ENCODE measurements at regions not wholly inside any gene's neighbourhood (a gene's known extent, or its start where the extent isn't known, plus 50 kb on each side); places are given as distances from the start of the nearest gene placed in this dataset.

DNA sequence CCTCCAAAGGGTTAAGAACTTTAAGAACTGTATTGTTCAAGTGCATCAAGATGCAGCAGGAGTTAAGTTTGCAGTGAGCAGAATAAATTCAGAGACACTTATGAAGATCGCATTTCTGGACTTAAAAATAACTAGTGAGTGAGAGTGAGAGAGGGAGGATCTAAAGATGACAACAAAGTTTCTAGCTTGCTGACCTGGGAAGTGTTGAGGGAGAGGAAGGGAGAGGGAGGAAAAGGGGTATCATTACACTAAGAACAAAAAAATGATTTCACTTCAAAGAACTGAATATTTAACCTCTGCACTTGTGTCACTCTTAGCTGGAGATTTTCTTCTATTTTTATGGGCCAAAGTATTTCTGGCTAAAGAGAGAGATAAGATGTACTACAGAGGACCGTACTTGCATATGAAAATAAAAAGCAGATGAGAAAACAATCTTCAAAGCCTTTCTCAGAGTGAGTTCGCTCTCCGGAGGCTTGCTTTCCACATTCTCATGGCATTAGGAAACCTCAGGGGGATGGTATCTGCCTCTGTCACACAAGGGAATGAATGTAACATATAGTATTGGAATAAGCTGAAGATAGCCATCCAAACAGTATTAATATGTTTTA, 91.4 kb upstream of the TJP1 start:
- no peaks in the 10 kb centered on the region for H3K4me1 Mint-ChIP-seq (ENCODE audit: low read depth, unreplicated experiment)
- CTCF ChIA-PET, result no interaction called here
- BruUV-seq (replicated peaks), result no TSS peak
- DNase-seq, result no peak
- no peaks in the 10 kb centered on the region for H3K27me3 Mint-ChIP-seq (ENCODE audit: unreplicated experiment)
- no peaks in the 10 kb centered on the region for H3K36me3 Mint-ChIP-seq (ENCODE audit: insufficient read depth, unreplicated experiment)
- H3K9me3 Mint-ChIP-seq (ENCODE audit: low read depth, unreplicated experiment), result peaks cover 6% of the 10 kb centered on the region
- H3K27ac Mint-ChIP-seq (ENCODE audit: unreplicated experiment), result no peak overlapping the region
- no peak overlapping the region for H3K4me3 Mint-ChIP-seq (ENCODE audit: low read depth, unreplicated experiment)
- TF ChIP-seq, protein P1, sequence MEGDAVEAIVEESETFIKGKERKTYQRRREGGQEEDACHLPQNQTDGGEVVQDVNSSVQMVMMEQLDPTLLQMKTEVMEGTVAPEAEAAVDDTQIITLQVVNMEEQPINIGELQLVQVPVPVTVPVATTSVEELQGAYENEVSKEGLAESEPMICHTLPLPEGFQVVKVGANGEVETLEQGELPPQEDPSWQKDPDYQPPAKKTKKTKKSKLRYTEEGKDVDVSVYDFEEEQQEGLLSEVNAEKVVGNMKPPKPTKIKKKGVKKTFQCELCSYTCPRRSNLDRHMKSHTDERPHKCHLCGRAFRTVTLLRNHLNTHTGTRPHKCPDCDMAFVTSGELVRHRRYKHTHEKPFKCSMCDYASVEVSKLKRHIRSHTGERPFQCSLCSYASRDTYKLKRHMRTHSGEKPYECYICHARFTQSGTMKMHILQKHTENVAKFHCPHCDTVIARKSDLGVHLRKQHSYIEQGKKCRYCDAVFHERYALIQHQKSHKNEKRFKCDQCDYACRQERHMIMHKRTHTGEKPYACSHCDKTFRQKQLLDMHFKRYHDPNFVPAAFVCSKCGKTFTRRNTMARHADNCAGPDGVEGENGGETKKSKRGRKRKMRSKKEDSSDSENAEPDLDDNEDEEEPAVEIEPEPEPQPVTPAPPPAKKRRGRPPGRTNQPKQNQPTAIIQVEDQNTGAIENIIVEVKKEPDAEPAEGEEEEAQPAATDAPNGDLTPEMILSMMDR (IDR thresholded peaks at IDR 0.05; ENCODE audit: unreplicated experiment), result no peak
- intact Hi-C loops (cut with micrococcal nuclease; ENCODE audit: unreplicated experiment), result no loop called here

DNA sequence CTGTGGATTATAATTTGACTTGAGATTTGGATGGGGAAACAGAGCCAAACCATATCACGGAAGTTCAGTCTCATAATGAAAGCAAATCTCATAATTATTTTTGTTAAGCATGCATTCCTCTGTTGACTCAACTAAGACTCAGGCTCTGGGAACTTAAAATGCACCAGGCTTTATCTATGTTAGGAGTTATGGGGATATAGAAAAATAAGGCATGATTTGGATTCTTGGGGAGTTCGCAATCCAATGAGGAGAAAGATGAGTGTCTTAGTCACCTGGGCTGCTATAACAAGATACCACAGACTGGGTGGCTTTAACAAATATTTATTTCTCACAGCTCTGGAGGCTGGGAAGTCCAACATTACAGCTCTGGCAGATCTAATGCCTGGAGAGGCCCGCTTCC, 89.4 kb upstream of the TJP1 start:
- no peaks in the 10 kb centered on the region for H3K36me3 Mint-ChIP-seq (ENCODE audit: insufficient read depth, unreplicated experiment)
- H3K4me1 Mint-ChIP-seq (ENCODE audit: low read depth, unreplicated experiment), result no peaks in the 10 kb centered on the region
- H3K27ac Mint-ChIP-seq (ENCODE audit: unreplicated experiment), result no peak overlapping the region
- no peaks in the 10 kb centered on the region for H3K27me3 Mint-ChIP-seq (ENCODE audit: unreplicated experiment)
- H3K9me3 Mint-ChIP-seq (ENCODE audit: low read depth, unreplicated experiment), result peaks cover 6% of the 10 kb centered on the region
- H3K4me3 Mint-ChIP-seq (ENCODE audit: low read depth, unreplicated experiment), result no peak overlapping the region
- TF ChIP-seq, protein P1 (IDR thresholded peaks at IDR 0.05; ENCODE audit: unreplicated experiment), result no peak
- no peak for DNase-seq
- no TSS peak for BruUV-seq (replicated peaks)
- CTCF ChIA-PET, result no interaction called here
- intact Hi-C loops (cut with micrococcal nuclease; ENCODE audit: unreplicated experiment), result no loop called here

DNA sequence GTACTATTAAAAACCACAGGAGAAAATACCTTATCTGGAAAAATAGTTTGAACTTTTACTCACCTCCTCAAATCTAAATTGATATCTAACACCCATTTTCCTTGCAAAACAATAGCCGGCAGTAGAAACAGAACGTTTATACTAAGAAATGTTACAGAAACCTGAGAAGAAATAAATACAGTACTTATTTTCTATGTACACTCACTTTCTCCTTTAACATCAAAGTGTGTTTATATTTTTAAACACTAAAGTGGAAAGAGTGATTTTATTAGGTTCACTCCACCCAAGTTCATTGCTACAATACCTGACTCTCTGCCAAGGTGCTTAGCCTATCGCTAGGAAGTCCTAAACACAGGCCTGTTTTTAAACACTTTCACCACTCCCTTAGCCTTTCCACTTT, 87.8 kb upstream of the TJP1 start:
- Mint-ChIP-seq H3K27ac (ENCODE audit: unreplicated experiment) (no peak overlapping the region), H3K36me3 (ENCODE audit: insufficient read depth, unreplicated experiment) (no peaks in the 10 kb centered on the region), H3K9me3 (ENCODE audit: low read depth, unreplicated experiment) (peaks cover 6% of the 10 kb centered on the region), H3K27me3 (ENCODE audit: unreplicated experiment) (no peaks in the 10 kb centered on the region), H3K4me3 (ENCODE audit: low read depth, unreplicated experiment) (no peak overlapping the region), H3K4me1 (ENCODE audit: low read depth, unreplicated experiment) (no peaks in the 10 kb centered on the region)
- no TSS peak for BruUV-seq (replicated peaks)
- TF ChIP-seq, protein P1 (IDR thresholded peaks at IDR 0.05; ENCODE audit: unreplicated experiment), result no peak
- intact Hi-C loops (cut with micrococcal nuclease; ENCODE audit: unreplicated experiment), result no loop called here
- CTCF ChIA-PET, result no interaction called here
- DNase-seq, result no peak

DNA sequence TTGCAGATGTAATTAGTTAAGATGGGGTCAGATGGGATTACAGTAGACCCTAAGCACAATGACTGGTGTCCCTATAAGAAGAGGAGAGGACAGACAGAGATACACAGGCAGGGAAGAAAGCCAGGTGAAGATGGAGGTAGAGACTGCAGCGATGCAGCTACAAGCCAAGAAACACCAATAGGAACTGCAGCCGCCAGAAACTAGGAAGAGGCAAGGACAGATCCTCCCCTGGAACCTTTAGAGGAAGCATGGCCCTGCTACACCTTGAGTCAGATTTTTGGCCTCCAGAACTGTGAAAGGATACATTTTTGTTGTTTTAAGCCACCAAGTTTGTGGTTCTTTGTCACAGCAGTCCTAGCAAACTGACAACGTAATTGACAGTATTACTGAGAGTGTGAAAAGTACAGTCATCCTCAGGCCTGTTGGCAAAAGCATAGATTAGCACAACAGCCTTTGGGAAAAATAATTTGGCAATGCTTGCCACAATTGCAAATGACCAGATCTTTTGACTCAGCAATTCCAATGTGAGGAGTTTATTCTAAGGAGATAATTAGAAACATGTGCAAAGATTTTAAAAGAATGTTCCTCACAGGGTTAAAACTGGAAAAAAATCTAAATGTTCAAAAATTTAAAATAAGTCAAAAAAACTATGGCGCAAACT, 82.6 kb upstream of the TJP1 start:
- Mint-ChIP-seq H3K4me1 (ENCODE audit: low read depth, unreplicated experiment) (peaks cover 5% of the 10 kb centered on the region), H3K4me3 (ENCODE audit: low read depth, unreplicated experiment) (no peak overlapping the region), H3K36me3 (ENCODE audit: insufficient read depth, unreplicated experiment) (no peaks in the 10 kb centered on the region), H3K9me3 (ENCODE audit: low read depth, unreplicated experiment) (no peaks in the 10 kb centered on the region), H3K27ac (ENCODE audit: unreplicated experiment) (no peak overlapping the region), H3K27me3 (ENCODE audit: unreplicated experiment) (no peaks in the 10 kb centered on the region)
- BruUV-seq (replicated peaks), result no TSS peak
- CTCF ChIA-PET, result no interaction called here
- DNase-seq, result no peak
- intact Hi-C loops (cut with micrococcal nuclease; ENCODE audit: unreplicated experiment), result no loop called here
- TF ChIP-seq, protein P1 (IDR thresholded peaks at IDR 0.05; ENCODE audit: unreplicated experiment), result no peak

Measured in Calu3 (cell line).